ENCODE measurements at regions not wholly inside any gene's neighbourhood (a gene's known extent, or its start where the extent isn't known, plus 50 kb on each side); places are given as distances from the start of the nearest gene placed in this dataset.
"Not testable (repeated sequence)": the region's sequence is repeated elsewhere in the genome, so short reads cannot be mapped to it uniquely, and the experiment has no call there.

DNA sequence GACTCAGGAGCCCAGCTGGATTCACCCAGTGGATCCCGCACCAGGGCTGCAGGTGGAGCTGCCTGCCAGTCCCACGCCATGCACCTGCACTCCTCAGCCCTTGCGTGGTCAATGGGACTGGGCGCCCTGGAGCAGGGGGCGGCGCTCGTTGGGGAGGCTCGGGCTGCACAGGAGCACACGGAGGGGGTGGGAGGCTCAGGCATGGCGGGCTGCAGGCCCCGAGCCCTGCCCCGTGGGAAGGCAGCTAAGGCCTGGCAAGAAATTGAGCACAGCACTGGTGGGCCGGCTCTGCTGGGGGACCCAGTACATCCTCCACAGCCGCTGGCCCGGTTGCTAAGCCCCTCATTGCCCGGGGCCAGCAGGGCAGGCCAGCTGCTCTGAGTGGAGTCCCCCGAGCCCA, 90.3 kb downstream of the DLEU7 start:
- TF ChIP-seq, protein P1, sequence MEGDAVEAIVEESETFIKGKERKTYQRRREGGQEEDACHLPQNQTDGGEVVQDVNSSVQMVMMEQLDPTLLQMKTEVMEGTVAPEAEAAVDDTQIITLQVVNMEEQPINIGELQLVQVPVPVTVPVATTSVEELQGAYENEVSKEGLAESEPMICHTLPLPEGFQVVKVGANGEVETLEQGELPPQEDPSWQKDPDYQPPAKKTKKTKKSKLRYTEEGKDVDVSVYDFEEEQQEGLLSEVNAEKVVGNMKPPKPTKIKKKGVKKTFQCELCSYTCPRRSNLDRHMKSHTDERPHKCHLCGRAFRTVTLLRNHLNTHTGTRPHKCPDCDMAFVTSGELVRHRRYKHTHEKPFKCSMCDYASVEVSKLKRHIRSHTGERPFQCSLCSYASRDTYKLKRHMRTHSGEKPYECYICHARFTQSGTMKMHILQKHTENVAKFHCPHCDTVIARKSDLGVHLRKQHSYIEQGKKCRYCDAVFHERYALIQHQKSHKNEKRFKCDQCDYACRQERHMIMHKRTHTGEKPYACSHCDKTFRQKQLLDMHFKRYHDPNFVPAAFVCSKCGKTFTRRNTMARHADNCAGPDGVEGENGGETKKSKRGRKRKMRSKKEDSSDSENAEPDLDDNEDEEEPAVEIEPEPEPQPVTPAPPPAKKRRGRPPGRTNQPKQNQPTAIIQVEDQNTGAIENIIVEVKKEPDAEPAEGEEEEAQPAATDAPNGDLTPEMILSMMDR (IDR thresholded peaks at IDR 0.05): not testable (repeated sequence)
- not testable (repeated sequence) for TF ChIP-seq POLR2A (IDR thresholded peaks at IDR 0.05); POLR2AphosphoS5 (IDR thresholded peaks at IDR 0.05; ENCODE audit: insufficient read depth in 1 of 2, low read depth in 1 of 2)

Data from vagina (tissue), 2 donors.